Stomach smooth muscle (tissue), 2 donors: ENCODE measurements at regions not wholly inside any gene's neighbourhood (a gene's known extent, or its start where the extent isn't known, plus 50 kb on each side); places are given as distances from the start of the nearest gene placed in this dataset.

Experiments used
- H3K27ac ChIP-seq: one replicate; pipeline ENCODE4 v1.7.0; 2013; ENCODE audit warnings: mild to moderate bottlenecking, low read length, inconsistent platforms
- H3K27me3 ChIP-seq, 2 donors: one replicate each; pipeline ENCODE4 v1.7.0; 2013; ENCODE audit warnings: low read length in 2 of 2; ENCODE audit not compliant: insufficient read depth in 2 of 2, control insufficient read depth in 1 of 2
- H3K36me3 ChIP-seq, 2 donors: one replicate each; pipeline ENCODE4 v1.7.0; 2013; ENCODE audit warnings: low read length in 2 of 2; ENCODE audit not compliant: control insufficient read depth in 2 of 2, insufficient read depth in 2 of 2
- H3K4me1 ChIP-seq: one replicate; pipeline ENCODE4 v1.7.0; 2013; ENCODE audit warnings: low read length; ENCODE audit not compliant: control insufficient read depth, insufficient read depth
- H3K4me3 ChIP-seq, 2 donors: one replicate each; pipeline ENCODE4 v1.7.0; 2013; ENCODE audit warnings: low read length in 2 of 2
- H3K9ac ChIP-seq, 2 donors: one replicate each; pipeline ENCODE4 v1.7.0; 2013; ENCODE audit warnings: low read length in 2 of 2, mild to moderate bottlenecking in 1 of 2
- H3K9me3 ChIP-seq, 2 donors: one replicate each; pipeline ENCODE4 v1.7.0; 2013; ENCODE audit warnings: low read length in 2 of 2; ENCODE audit not compliant: control insufficient read depth in 2 of 2
- donor health status: healthy.
- donor health status: Pancreatic carcinoma.

DNA sequence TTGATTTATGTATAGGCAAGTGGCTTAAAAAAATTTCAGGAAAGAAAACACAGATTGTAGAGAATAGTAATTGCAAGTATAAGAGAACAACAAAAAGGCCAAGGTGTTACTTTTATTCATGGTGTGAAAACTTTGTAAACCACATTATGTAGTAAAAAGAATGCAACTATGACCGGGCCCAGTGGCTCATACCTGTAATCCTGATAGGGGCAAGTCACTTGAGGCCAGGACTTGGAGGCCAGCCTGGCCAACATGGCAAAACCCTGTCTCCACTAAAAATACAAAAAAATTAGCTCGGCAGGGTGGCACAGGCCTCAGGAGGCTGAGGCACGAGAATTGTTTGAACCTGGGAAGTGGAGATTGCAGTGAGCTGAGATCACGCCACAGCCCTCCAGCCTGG is 131.7 kb downstream of the DCK start:
- Histone ChIP-seq H3K9me3 (no peaks in the 10 kb centered on the region), H3K4me3 (no peak overlapping the region)

DNA sequence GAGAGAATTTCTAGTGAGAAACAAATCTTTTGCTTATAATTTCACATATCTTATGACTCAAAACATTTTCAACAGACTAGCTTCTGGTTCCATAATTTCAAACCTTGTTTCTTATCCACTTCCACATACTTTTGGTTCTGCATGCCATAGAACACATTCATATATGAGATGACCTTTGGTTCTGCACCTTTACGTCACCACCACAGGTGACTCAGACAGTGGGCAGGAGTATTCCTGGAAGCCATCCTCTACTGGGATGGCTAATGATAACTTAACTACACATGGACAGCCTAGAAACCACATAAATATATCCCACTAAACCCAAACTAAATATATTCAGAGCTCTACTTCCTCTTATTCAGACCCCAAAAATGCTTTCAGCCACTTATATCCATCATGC is 133.3 kb downstream of the DCK start:
- Histone ChIP-seq H3K27ac (no peak overlapping the region), H3K4me3 (no peak overlapping the region), H3K9me3 (no peaks in the 10 kb centered on the region), H3K9ac (no peak overlapping the region), H3K36me3 (no peaks in the 10 kb centered on the region), H3K4me1 (no peaks in the 10 kb centered on the region), H3K27me3 (no peaks in the 10 kb centered on the region)

More for the DNA sequence above, 131.7 kb downstream of the DCK start:
- no peak overlapping the region for H3K9ac ChIP-seq
- H3K4me1 ChIP-seq = no peaks in the 10 kb centered on the region
- H3K27me3 ChIP-seq = no peaks in the 10 kb centered on the region
- no peaks in the 10 kb centered on the region for H3K36me3 ChIP-seq
- H3K27ac ChIP-seq = no peak overlapping the region

DNA sequence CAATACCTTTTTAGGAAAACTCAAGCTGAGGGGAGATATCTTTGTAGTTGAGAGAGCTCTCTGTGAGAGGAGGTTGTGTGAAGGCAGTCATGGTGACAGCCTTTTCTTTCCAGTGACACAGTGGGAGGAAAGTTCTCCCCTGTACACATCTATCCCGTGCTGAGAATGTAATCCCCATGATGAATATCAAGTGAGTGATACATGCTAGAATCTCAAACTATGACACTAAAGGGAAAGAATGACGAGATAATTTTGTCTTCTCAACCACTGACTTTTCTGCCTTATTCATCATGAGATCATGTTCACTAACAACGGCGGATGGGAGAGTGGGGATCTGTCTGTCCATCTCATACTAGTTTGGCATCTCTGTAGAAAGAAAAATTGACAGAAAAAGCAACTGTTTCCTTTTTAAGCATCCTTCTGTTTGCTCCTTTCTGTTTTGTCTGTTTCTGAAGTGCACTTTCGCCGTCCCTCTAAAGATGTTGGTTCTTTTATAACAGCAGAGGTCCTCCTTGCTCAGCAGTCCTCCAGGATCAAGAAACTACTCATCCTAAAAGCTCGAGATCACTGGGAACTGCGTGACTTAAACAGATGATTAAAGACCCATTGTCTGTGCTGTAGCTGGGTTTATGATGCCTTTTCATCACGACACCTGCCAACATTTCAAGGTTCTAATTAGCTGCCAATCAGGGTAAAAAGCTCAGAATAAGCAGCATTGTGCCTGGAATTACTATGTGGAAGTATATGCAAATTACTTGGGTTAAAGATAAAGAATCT is 137.6 kb downstream of the DCK start:
- H3K27me3 ChIP-seq = no peaks in the 10 kb centered on the region
- no peak overlapping the region for H3K4me3 ChIP-seq
- no peak overlapping the region for H3K9ac ChIP-seq
- no peaks in the 10 kb centered on the region for H3K9me3 ChIP-seq
- H3K36me3 ChIP-seq = no peaks in the 10 kb centered on the region
- H3K27ac ChIP-seq = no peak overlapping the region
- no peaks in the 10 kb centered on the region for H3K4me1 ChIP-seq

DNA sequence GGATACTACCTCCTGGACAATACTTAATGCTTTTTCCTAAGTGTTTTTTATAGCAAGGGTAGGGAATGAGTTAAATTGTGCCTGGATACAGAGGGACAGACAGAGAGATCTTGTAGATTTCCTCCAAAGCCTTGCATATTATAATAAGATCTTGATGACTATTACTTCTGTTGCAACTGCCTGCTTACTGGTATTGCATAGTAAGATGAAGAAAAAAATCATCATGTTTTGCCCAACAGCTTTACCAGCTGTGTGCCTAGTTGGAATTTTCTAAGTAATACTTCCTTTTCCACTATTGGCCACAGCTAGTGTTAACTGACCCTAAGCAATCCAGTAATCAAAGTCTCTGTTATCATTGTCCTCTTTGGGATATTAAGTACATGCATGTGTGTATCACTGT is 139.0 kb downstream of the DCK start:
- no peak overlapping the region for H3K27ac ChIP-seq
- no peak overlapping the region for H3K9ac ChIP-seq
- no peak overlapping the region for H3K4me3 ChIP-seq
- H3K27me3 ChIP-seq = no peaks in the 10 kb centered on the region
- no peaks in the 10 kb centered on the region for H3K4me1 ChIP-seq
- no peaks in the 10 kb centered on the region for H3K9me3 ChIP-seq
- no peaks in the 10 kb centered on the region for H3K36me3 ChIP-seq

DNA sequence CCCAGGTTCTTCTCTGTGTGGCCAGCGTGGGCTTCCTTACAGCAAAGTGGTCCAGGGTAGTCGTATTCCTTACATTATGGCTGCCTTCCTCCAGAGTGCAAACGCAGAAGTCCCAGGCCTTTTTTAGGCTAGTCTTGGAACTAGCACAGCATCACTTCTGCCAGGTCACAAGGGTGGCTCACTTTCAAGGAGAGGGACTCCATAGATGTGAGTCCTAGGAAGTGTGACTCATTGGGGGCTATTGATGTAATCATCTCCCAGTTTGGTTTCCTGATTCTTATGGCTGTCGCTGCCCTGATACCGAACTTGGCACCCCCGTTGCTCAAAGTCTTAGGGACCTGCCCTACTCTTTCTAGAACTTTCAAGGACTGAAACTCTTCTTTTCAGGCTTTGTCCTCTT is 140.0 kb downstream of the DCK start:
- Histone ChIP-seq H3K27me3 (no peaks in the 10 kb centered on the region), H3K4me1 (no peaks in the 10 kb centered on the region), H3K27ac (no peak overlapping the region), H3K9me3 (no peaks in the 10 kb centered on the region), H3K4me3 (no peak overlapping the region), H3K36me3 (no peaks in the 10 kb centered on the region), H3K9ac (no peak overlapping the region)

DNA sequence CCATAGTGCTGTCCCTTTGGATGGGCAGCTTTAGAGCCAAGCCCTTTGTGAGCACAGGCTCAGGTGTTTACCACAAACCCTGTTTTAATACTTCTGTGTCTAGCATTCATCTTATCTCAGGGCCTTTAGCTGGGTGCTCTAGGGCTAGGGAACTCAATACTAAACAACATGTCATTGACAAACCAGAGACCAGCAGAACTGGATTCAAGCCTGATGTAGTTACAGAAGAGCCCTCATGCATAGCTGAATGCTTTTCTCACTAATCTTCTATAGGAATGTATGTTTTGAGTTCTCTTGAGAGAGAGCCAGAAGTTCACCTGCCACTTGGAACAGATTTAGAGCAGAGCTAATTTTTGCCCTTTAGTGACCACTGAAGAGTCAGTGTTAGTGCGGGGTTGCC is 142.6 kb downstream of the DCK start:
- Histone ChIP-seq H3K4me3 (no peak overlapping the region), H3K9ac (no peak overlapping the region), H3K36me3 (no peaks in the 10 kb centered on the region), H3K9me3 (no peaks in the 10 kb centered on the region), H3K4me1 (no peaks in the 10 kb centered on the region), H3K27ac (no peak overlapping the region), H3K27me3 (no peaks in the 10 kb centered on the region)

DNA sequence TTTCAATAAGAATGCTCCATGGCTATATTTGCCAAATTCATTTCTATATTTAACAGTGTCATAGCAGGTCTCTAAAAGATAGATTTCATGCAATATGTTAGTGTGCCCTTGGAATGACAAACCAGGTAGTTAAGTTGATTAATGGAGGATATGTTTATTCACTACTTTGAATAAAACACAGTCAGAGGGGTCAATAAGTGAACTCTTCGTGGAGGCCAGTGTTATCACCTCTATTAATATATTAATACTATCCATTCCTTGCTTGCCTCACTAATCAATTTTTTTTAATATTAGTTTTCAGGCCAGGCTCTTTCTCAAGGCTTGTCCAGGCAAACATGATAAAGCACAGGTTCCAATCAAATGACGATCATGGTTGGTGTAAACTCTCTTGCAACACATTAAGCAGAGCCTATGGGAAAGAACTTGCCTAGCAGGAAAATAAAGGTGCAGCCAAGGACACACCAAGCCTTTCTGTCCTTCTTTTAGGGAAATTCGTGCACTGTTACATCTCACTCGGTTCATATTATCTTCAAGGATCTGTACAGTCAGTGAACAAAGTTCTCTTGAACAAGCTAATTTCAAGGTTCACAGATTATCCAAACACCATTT is 144.7 kb downstream of the DCK start:
- no peaks in the 10 kb centered on the region for H3K36me3 ChIP-seq
- H3K9ac ChIP-seq = no peak overlapping the region
- H3K9me3 ChIP-seq = no peaks in the 10 kb centered on the region
- H3K27ac ChIP-seq = no peak overlapping the region
- no peaks in the 10 kb centered on the region for H3K27me3 ChIP-seq
- no peaks in the 10 kb centered on the region for H3K4me1 ChIP-seq
- no peak overlapping the region for H3K4me3 ChIP-seq

DNA sequence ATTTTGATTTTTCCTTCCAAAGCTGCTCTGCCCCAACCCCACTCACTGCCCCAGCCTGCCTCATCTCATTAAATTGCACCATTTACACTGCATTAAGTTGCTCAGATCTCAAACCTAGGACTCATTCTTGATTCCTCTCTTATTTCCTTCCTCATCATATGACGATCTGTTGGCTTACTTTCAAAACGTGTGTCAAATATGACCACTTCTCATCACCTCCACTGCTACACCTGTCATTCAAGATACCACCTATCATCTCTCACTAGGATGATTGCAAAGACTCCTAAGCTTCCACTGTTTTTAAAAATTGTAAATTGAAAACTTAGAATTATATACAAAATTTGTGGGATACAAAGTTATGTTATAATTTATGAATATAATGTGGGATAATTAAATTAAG is 147.1 kb downstream of the DCK start:
- Histone ChIP-seq H3K4me1 (no peaks in the 10 kb centered on the region), H3K4me3 (no peak overlapping the region), H3K36me3 (no peaks in the 10 kb centered on the region), H3K27me3 (no peaks in the 10 kb centered on the region), H3K9me3 (no peaks in the 10 kb centered on the region), H3K27ac (no peak overlapping the region), H3K9ac (no peak overlapping the region)

DNA sequence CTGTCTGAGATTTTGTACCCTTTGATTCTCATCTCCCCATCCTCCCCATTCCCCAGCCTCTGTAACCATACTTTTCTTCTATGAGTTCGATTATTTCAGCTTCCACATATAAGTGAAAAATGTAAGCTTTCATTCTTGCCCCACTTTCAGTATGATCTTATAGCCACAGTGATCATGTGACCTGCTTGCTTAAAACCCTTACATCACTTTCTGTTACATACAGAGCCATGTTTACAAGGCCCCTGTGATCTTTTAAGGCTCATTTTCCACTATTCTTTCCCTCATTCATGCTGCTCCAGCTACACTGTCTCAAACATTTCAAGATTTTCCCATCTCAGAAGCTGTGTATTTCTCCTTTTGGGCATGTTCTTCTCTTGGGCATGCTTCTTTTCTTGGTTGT is 147.7 kb downstream of the DCK start:
- Histone ChIP-seq H3K36me3 (no peaks in the 10 kb centered on the region), H3K4me3 (no peak overlapping the region), H3K27me3 (no peaks in the 10 kb centered on the region), H3K9me3 (no peaks in the 10 kb centered on the region), H3K27ac (no peak overlapping the region), H3K9ac (no peak overlapping the region), H3K4me1 (no peaks in the 10 kb centered on the region)

DNA sequence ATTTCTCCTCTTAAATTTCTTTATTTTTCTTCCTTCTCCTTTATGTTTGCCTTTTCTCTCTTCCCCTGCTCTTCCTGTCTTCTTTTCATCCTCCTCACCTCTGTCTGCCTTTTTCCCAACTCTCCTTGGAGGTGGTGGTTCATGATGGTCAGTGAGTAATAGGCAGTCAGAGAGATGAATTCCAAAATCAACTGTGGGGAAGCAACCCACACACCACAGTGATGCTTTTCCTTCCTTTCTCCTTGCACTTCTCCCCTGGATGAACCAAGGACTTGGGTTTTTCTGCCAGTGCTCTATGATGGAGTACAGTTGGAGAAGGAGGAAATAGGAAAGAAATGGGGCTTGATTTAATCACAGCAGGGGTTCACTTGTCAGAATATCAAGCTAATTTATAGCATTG is 153.8 kb downstream of the DCK start:
- no peak overlapping the region for H3K9ac ChIP-seq
- H3K36me3 ChIP-seq = no peaks in the 10 kb centered on the region
- H3K4me3 ChIP-seq = no peak overlapping the region
- no peaks in the 10 kb centered on the region for H3K27me3 ChIP-seq
- no peak overlapping the region for H3K27ac ChIP-seq
- H3K9me3 ChIP-seq = peaks cover 0 to 3% of the 10 kb centered on the region in 2 donors
- no peaks in the 10 kb centered on the region for H3K4me1 ChIP-seq

DNA sequence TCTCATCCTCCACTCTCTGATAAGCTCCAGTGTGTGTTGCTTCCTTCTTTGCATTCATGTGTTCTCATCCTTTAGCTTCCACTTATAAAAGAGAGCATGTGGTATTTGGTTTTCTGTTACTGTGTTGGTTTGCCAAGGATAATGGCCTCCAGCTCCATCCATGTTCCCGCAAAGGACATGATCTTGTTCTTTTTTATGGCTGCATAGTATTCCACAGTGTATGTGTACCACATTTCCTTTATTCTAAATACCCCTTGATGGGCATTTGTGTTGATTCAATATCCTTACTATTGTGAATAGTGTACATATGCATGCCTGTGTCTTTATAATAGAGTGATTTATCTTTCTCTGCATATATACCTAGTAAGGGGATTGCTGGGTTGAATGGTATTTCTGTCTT is 155.1 kb downstream of the DCK start:
- H3K4me1 ChIP-seq = no peaks in the 10 kb centered on the region
- no peak overlapping the region for H3K27ac ChIP-seq
- H3K36me3 ChIP-seq = no peaks in the 10 kb centered on the region
- no peaks in the 10 kb centered on the region for H3K27me3 ChIP-seq
- peaks cover 0 to 3% of the 10 kb centered on the region in 2 donors for H3K9me3 ChIP-seq
- no peak overlapping the region for H3K4me3 ChIP-seq
- no peak overlapping the region for H3K9ac ChIP-seq
